ENCODE measurements at regions not wholly inside any gene's neighbourhood (a gene's known extent, or its start where the extent isn't known, plus 50 kb on each side); places are given as distances from the start of the nearest gene placed in this dataset.
A peak's percentile ranks its signal among the peaks of the same experiment; 100 is the strongest.
"Not testable (repeated sequence)": the region's sequence is repeated elsewhere in the genome, so short reads cannot be mapped to it uniquely, and the experiment has no call there.

GRCh38 chr12:127083008-127083949 lies 1183.7 kb upstream of the TMEM132C start:
- DNase-seq (ENCODE audit: low spot score) = peak; percentile 75

DNA sequence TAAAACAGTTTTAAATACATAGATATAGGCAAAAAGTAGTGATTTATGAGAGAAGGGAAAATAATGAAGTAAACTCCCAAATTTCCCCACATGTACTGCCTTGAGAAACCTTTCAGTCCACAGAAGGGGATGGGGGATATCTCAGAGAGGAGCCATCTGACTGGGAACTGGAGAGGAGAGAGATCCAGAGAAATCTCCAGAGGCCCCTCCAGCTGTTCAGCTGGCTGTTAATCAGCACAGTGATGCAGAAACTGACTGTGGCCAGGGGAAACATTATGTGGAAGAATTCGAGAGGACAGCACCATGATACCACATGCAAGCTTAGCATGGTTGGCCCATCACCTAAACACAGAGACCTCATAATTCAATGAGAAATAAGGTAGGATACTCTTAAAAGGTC lies 1165.9 kb upstream of the TMEM132C start:
- DNase-seq (ENCODE audit: low spot score) = no peak

- no peak for DNase-seq (ENCODE audit: low spot score)
Measured at GRCh38 chr12:127106041-127106440, 1160.9 kb upstream of the TMEM132C start.

GRCh38 chr12:127106697-127107096 lies 1160.3 kb upstream of the TMEM132C start:
- DNase-seq (ENCODE audit: low spot score) = no peak

GRCh38 chr12:127107744-127108143 lies 1159.2 kb upstream of the TMEM132C start:
- DNase-seq (ENCODE audit: low spot score) = no peak

DNA sequence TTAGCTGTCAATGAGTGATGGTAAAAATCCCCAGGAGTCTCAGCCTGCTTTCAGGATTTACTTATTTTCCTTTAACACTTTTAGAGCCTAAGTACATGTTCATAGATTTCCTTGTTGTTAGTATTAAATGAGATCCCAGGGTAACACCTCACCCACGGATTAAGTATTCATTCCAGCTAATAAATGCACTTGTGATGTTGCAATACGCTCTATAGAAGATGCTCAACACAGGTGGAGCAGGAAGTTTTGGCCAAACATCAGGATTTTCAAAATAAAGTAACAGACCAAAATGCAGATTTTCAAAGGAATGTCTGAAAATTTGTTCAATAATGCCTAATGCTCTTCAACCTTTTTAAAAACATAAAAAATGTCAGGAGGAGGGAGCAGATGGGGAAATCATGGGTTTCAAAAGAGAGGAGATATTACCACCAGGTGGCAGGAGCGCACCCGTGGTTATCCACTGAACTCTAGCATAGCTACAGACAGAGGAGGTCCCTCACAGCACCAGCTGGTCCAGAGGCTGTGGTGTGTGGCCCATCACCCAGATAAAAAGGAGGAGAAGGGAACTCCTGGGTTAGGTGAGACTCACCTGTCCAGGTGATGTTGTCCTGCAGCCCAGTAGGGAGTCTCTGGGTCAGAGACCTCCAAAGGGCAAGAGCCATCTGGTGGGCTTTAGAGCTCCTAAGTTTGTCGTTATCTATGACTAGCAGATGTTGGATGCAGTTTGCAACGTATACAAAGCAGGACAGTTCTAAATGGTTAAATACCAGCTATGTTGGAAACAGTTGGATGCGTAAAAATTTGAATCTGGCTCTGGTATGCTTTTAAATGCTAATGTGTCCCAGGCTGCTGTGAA lies 1158.4 kb upstream of the TMEM132C start:
- peak; percentile 85 for DNase-seq (ENCODE audit: low spot score)

GRCh38 chr12:127113945-127114344 lies 1153.0 kb upstream of the TMEM132C start:
- no peak for DNase-seq (ENCODE audit: low spot score)

- no peak for DNase-seq (ENCODE audit: low spot score)
Measured at GRCh38 chr12:127115468-127116035, 1151.4 kb upstream of the TMEM132C start.

GRCh38 chr12:127118251-127118650 lies 1148.7 kb upstream of the TMEM132C start:
- DNase-seq (ENCODE audit: low spot score) = no peak

DNA sequence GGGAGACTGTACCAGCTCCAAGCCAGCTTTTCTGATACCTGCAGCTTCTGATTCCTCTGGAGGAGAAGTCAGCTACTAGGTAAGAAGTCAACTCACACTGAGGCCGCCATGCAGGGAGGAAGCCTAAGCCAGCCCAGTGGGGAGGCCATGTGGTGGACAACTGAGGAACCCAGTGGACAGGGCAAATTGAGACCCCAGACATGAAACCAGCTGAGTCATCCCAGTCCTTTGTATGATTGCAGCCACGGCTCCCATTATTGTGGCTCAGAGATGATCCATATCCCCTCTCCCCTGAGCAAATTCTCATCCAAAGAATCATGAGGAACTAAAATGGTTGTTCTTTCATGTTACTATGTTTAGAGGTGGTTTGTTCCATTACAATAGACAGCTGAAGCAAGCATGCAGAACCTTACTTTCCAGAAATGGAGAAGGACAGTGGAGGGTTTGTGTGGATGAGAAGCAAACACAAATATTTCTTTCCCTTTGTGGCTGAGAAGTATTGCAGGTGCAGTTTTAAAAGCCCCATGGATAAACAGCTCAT lies 1147.3 kb upstream of the TMEM132C start:
- DNase-seq (ENCODE audit: low spot score) = no peak

DNA sequence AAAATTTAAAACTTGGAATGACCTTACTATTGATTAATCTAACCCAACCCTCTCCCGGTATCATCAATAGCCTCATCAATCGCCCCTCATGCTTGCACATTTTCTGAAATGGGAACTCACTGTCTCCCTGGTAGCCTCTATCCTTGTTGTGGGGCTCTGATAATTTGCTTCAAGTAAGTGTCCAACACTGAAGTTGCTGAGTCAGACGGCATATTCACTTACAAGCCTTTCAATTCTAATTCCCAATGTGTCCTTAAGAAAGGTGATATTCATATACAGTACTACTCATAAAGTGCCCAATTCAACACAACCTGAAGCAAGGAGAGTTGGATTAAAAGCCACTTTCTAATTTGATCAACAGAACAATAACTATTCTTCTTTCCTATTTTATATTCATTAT lies 1146.1 kb upstream of the TMEM132C start:
- DNase-seq (ENCODE audit: low spot score) = no peak

- DNase-seq (ENCODE audit: low spot score) = no peak
Measured at GRCh38 chr12:127121494-127122084, 1145.4 kb upstream of the TMEM132C start.

- peak; percentile 74 for DNase-seq (ENCODE audit: low spot score)
Measured at GRCh38 chr12:127125607-127126259, 1141.2 kb upstream of the TMEM132C start.

DNA sequence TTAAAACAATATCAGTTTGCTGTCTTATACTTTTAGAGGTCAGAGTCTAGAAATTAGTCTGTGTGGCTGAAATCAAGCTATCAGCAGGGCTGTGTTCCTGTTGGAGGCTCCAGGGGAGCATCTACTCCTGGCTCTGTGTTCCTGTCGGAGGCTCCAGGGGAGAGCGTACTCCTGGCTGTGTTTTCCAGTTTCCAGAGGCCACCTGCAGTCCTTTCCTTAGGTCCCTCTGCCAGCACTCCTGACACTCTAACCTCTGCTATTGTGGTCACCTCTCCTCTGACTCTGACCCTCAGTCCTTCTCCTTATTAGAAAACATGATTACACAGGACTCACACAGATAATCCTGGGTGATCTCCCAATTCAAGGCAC lies 1140.7 kb upstream of the TMEM132C start:
- DNase-seq (ENCODE audit: low spot score) = no peak

GRCh38 chr12:127127897-127128296 lies 1139.1 kb upstream of the TMEM132C start:
- DNase-seq (ENCODE audit: low spot score) = no peak

GRCh38 chr12:127130506-127131124 lies 1136.4 kb upstream of the TMEM132C start:
- no peak for DNase-seq (ENCODE audit: low spot score)

DNA sequence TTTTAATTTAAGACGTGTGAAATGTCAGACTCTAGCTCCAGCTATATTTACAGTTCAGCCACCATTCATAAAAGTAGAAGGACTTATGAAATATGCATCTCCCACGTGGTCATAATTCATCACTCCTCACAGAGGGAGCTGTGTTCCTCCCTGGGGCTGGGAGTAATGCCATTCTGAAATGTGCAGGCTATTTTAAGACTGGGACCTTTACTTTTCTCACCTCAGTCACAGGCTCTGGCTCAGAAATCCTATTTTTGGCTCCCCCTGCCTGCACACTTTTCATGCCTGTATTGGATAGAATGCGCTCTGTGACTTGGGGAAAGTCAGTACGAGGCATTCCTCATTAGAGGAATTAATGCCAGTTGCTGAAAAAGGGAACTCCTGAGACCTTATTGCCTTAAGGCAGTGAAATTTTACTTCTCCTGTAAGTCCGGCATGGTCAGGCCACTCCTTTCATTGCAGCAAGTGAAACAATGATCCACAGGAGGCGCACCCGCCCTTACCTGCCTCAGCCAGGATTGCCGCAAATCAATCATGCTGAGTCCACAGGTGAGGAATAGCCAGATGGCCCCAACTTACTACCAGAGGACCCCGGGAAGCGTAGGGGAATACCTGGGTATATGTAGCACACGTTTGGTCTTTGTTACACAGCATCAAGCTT lies 1133.2 kb upstream of the TMEM132C start:
- no peak for DNase-seq (ENCODE audit: low spot score)

- not testable (repeated sequence) for DNase-seq (ENCODE audit: low spot score)
Measured at GRCh38 chr12:127140864-127141484, 1126.0 kb upstream of the TMEM132C start.

GRCh38 chr12:127143020-127143419 lies 1124.0 kb upstream of the TMEM132C start:
- DNase-seq (ENCODE audit: low spot score) = no peak

GRCh38 chr12:127144770-127145169 lies 1122.2 kb upstream of the TMEM132C start:
- no peak for DNase-seq (ENCODE audit: low spot score)

All from AG08395 (cell line).